ENCODE measurements at regions not wholly inside any gene's neighbourhood (a gene's known extent, or its start where the extent isn't known, plus 50 kb on each side); places are given as distances from the start of the nearest gene placed in this dataset.

DNA sequence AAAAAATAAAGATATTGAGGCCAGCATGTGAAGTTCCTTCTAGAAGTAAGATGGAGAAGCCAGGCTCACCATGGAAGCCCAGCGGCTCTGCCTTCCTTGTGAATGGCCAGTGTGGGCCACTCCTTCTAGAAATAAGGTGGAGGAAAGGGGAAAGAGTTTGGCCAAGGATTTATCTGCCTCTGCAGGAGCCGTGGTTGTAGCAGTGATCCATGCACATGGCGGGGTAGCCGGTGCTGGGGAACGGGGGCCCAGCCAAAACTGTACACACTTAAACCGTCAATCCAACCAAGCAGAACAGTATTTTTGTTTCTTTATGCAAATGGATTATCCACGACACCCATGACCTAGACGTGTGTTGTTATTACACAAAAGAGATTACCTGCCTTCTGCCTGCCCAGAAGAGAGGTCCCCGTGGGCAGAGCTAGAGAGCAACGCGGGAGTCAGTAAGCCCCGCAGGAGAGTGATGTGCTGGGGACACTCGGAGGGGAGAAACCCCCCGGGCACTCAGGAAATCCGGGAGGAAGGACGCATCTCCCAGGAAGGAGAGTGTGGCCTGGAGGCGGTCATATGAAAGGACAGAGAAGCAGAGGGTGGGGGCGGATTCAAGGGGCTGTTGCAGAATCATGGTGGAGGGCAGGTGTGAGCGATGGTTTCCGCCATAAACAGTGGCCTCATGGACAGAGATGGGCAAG lies 218.4 kb upstream of the PPP2R2D start:
- H3K4me3 ChIP-seq (ENCODE audit: low read depth, low read length): no peak overlapping the region

DNA sequence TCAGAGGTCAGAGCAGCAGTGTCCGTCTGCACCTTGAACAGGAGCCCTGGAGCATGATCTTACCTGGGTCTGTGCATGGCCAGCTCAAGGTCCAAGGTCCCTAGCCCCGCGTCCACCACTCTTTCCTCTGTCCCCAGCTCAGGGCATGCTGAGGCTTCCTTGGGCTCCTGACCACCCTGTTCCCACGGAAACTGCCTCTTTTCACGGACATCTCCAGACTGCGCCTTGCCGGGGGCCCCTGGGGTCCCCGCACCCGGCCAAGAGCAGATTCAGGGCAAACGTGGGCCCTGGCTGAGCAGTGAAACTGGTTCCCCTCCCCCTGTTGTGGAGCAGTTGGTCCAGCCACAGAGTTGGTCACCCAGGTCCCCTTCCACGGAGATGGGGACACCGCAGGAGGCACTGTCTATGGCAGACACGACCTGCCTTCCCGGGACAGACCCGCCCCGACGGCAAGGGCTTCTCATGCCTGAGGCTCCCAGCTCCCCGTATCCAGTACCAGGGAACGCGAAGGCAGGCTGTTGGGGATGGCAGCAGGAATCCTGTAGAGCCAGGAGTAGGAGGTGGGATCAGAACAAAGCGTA lies 217.4 kb upstream of the PPP2R2D start:
- no peak overlapping the region for H3K4me3 ChIP-seq (ENCODE audit: low read depth, low read length)
- no peak for DNase-seq (ENCODE audit: low read depth)
- no peak for TF ChIP-seq CTCF (conservative IDR thresholded peaks at IDR 0.05; ENCODE audit: low read depth, low read length)

More for the DNA sequence above, 218.4 kb upstream of the PPP2R2D start:
- DNase-seq (ENCODE audit: low read depth): no peak
- no peak for TF ChIP-seq CTCF (conservative IDR thresholded peaks at IDR 0.05; ENCODE audit: low read depth, low read length)

- H3K4me3 ChIP-seq (ENCODE audit: low read depth, low read length): no peak overlapping the region
- no peak for TF ChIP-seq CTCF (conservative IDR thresholded peaks at IDR 0.05; ENCODE audit: low read depth, low read length)
- DNase-seq (ENCODE audit: low read depth): no peak
Observed at GRCh38 chr10:131683941-131684340, 216.9 kb upstream of the PPP2R2D start.

DNA sequence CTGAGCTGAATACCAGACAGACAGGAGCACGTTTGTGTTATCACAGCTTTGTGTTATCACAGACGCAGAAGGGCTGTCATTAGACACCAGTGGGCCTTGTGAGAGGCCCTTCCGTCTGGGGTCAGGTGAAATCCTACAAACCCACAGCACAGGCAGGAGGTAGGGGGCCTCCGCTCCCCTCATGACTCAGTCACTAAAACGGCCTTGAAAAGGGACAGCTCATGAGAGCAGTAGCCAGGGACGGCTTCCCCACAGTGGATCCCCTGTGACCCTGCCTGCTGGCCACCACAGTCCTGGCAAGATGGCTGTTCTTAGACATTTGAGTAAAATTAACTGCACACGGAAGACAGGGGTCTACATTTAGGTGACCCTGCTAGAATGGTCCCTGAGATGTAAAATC lies 215.8 kb upstream of the PPP2R2D start:
- no peak for TF ChIP-seq CTCF (conservative IDR thresholded peaks at IDR 0.05; ENCODE audit: low read depth, low read length)
- DNase-seq (ENCODE audit: low read depth): no peak
- H3K4me3 ChIP-seq (ENCODE audit: low read depth, low read length): no peak overlapping the region

DNA sequence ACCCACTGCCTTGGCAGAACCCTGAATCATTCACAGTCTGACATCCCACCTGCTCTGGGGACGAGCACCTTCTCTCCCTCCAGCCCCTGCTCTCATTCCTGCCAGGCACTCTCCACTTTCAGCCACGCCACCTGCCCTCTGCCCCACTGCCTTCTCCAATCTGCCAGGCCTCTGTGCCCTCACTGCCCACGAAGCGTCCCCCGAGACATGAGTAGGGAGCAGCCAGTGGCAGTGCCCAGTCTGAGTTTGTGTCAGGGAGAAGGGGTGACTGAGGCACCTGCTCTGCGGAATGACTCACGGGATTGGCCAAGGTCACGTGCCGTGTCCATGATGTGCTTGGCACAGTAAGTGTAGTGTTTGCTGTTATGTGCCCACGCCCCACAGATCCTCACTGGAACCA lies 215.2 kb upstream of the PPP2R2D start:
- no peak overlapping the region for H3K4me3 ChIP-seq (ENCODE audit: low read depth, low read length)
- no peak for DNase-seq (ENCODE audit: low read depth)
- no peak for TF ChIP-seq CTCF (conservative IDR thresholded peaks at IDR 0.05; ENCODE audit: low read depth, low read length)

GRCh38 chr10:131686781-131687420 lies 213.9 kb upstream of the PPP2R2D start:
- no peak overlapping the region for H3K4me3 ChIP-seq (ENCODE audit: low read depth, low read length)
- DNase-seq (ENCODE audit: low read depth): no peak
- TF ChIP-seq CTCF (conservative IDR thresholded peaks at IDR 0.05; ENCODE audit: low read depth, low read length): no peak

Data from epithelial cell of proximal tubule (primary cell).